ENCODE measurements at regions not wholly inside any gene's neighbourhood (a gene's known extent, or its start where the extent isn't known, plus 50 kb on each side); places are given as distances from the start of the nearest gene placed in this dataset.

DNA sequence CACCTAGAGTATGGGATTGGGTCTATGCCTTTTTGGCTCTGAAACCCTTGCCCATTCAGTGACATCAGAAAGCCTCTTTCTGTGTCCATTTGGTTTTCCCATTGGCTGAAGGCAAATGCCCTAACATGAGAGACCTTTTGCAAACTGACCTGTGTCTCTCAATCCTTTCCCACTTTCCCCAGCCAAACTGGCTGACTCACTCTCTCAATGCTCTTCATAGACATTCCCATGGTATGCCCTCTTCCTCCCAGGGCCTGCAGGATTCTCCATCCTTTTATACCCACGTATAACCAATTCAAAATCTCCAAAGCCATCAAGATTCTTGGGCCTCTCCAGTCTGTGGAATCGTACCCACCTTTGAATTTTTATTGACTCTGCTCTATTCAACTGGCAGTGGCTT is 563.3 kb downstream of the GATA3 start:
- no peak overlapping the region for H3K4me3 ChIP-seq (ENCODE audit: low read depth, low read length)
- TF ChIP-seq, protein P1, sequence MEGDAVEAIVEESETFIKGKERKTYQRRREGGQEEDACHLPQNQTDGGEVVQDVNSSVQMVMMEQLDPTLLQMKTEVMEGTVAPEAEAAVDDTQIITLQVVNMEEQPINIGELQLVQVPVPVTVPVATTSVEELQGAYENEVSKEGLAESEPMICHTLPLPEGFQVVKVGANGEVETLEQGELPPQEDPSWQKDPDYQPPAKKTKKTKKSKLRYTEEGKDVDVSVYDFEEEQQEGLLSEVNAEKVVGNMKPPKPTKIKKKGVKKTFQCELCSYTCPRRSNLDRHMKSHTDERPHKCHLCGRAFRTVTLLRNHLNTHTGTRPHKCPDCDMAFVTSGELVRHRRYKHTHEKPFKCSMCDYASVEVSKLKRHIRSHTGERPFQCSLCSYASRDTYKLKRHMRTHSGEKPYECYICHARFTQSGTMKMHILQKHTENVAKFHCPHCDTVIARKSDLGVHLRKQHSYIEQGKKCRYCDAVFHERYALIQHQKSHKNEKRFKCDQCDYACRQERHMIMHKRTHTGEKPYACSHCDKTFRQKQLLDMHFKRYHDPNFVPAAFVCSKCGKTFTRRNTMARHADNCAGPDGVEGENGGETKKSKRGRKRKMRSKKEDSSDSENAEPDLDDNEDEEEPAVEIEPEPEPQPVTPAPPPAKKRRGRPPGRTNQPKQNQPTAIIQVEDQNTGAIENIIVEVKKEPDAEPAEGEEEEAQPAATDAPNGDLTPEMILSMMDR (IDR thresholded peaks at IDR 0.05; ENCODE audit: insufficient read depth, low read length, poor library complexity, severe bottlenecking): no peak
- H3K36me3 ChIP-seq (ENCODE audit: control insufficient read depth, insufficient read depth, low read length): no peaks in the 10 kb centered on the region
- no peaks in the 10 kb centered on the region for H3K27me3 ChIP-seq (ENCODE audit: control insufficient read depth, insufficient read depth, low read length)
- no peak for DNase-seq (ENCODE audit: low read depth)

DNA sequence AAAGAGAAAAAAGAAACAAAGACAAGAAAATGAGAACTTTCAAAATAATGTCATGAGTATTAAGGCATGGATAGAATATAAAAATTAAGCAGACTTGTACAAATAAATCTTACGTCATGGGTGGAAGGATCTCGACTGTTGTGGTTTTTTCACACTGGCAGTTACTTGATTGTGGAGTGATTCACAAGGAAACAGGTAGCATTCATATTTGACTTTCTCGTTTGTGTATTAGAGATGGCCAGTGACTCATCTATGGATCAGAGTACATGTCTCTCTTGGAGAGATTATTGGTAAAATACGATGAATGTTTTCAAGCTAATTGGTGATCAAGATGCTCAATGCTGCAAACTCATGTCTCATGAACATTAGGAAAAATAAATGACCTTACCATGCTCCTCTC is 564.3 kb downstream of the GATA3 start:
- no peak for DNase-seq (ENCODE audit: low read depth)
- Histone ChIP-seq H3K36me3 (ENCODE audit: control insufficient read depth, insufficient read depth, low read length) (no peaks in the 10 kb centered on the region), H3K4me3 (ENCODE audit: low read depth, low read length) (no peak overlapping the region), H3K27me3 (ENCODE audit: control insufficient read depth, insufficient read depth, low read length) (no peaks in the 10 kb centered on the region)
- TF ChIP-seq, protein P1 (IDR thresholded peaks at IDR 0.05; ENCODE audit: insufficient read depth, low read length, poor library complexity, severe bottlenecking): no peak

- Histone ChIP-seq H3K36me3 (ENCODE audit: control insufficient read depth, insufficient read depth, low read length) (no peaks in the 10 kb centered on the region), H3K4me3 (ENCODE audit: low read depth, low read length) (no peak overlapping the region), H3K27me3 (ENCODE audit: control insufficient read depth, insufficient read depth, low read length) (no peaks in the 10 kb centered on the region)
- TF ChIP-seq, protein P1 (IDR thresholded peaks at IDR 0.05; ENCODE audit: insufficient read depth, low read length, poor library complexity, severe bottlenecking): no peak
- peak; percentile 39 for DNase-seq (ENCODE audit: low read depth)
Measured at GRCh38 chr10:8628351-8628750, 573.9 kb downstream of the GATA3 start.

GRCh38 chr10:8633909-8634308 is 579.4 kb downstream of the GATA3 start:
- DNase-seq (ENCODE audit: low read depth): no peak
- TF ChIP-seq, protein P1 (IDR thresholded peaks at IDR 0.05; ENCODE audit: insufficient read depth, low read length, poor library complexity, severe bottlenecking): no peak
- no peaks in the 10 kb centered on the region for H3K36me3 ChIP-seq (ENCODE audit: control insufficient read depth, insufficient read depth, low read length)
- H3K27me3 ChIP-seq (ENCODE audit: control insufficient read depth, insufficient read depth, low read length): no peaks in the 10 kb centered on the region
- no peak overlapping the region for H3K4me3 ChIP-seq (ENCODE audit: low read depth, low read length)

GRCh38 chr10:8636371-8636770 is 581.9 kb downstream of the GATA3 start:
- Histone ChIP-seq H3K4me3 (ENCODE audit: low read depth, low read length) (no peak overlapping the region), H3K36me3 (ENCODE audit: control insufficient read depth, insufficient read depth, low read length) (no peaks in the 10 kb centered on the region), H3K27me3 (ENCODE audit: control insufficient read depth, insufficient read depth, low read length) (no peaks in the 10 kb centered on the region)
- DNase-seq (ENCODE audit: low read depth): no peak
- TF ChIP-seq, protein P1 (IDR thresholded peaks at IDR 0.05; ENCODE audit: insufficient read depth, low read length, poor library complexity, severe bottlenecking): no peak

- Histone ChIP-seq H3K27me3 (ENCODE audit: control insufficient read depth, insufficient read depth, low read length) (no peaks in the 10 kb centered on the region), H3K36me3 (ENCODE audit: control insufficient read depth, insufficient read depth, low read length) (no peaks in the 10 kb centered on the region), H3K4me3 (ENCODE audit: low read depth, low read length) (no peak overlapping the region)
- TF ChIP-seq, protein P1 (IDR thresholded peaks at IDR 0.05; ENCODE audit: insufficient read depth, low read length, poor library complexity, severe bottlenecking): no peak
- DNase-seq (ENCODE audit: low read depth): no peak
Measured at GRCh38 chr10:8637640-8638039, 583.2 kb downstream of the GATA3 start.

All from kidney epithelial cell (primary cell).